ENCODE measurements at regions not wholly inside any gene's neighbourhood (a gene's known extent, or its start where the extent isn't known, plus 50 kb on each side); places are given as distances from the start of the nearest gene placed in this dataset.
"Not testable (repeated sequence)": the region's sequence is repeated elsewhere in the genome, so short reads cannot be mapped to it uniquely, and the experiment has no call there.

DNA sequence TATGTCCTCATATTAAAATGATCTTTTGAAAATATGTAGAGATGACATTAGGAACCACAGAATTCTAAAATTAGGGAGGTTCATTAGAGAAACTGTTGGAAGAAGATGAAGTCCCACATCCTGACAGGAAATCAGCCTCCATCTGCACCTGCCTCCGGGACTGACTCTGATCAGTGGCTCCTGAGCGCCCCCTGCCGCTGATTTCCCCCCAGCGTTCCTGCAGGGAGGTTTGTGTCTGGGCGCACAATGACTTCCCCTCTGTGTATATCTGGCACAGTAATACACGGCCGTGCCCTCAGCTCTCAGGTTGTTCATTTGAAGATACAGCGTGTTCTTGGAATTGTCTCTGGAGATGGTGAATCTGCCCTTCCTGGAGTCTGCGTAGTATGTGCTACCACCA, 883.8 kb downstream of the TMEM121 start:
- not testable (repeated sequence) for TF ChIP-seq POLR2A, CTCF (IDR thresholded peaks at IDR 0.05)

All from stomach (tissue), 4 donors.